Activated T-cell treated with anti-CD3 and anti-CD28 coated beads for 4 hours (primary cell): ENCODE measurements at regions not wholly inside any gene's neighbourhood (a gene's known extent, or its start where the extent isn't known, plus 50 kb on each side); places are given as distances from the start of the nearest gene placed in this dataset.
"Not testable (repeated sequence)": the region's sequence is repeated elsewhere in the genome, so short reads cannot be mapped to it uniquely, and the experiment has no call there.

Experiments
- DNase-seq: peaks from one replicate; pipeline ENCODE4 v3.0.0-alpha.2; 2020

DNA sequence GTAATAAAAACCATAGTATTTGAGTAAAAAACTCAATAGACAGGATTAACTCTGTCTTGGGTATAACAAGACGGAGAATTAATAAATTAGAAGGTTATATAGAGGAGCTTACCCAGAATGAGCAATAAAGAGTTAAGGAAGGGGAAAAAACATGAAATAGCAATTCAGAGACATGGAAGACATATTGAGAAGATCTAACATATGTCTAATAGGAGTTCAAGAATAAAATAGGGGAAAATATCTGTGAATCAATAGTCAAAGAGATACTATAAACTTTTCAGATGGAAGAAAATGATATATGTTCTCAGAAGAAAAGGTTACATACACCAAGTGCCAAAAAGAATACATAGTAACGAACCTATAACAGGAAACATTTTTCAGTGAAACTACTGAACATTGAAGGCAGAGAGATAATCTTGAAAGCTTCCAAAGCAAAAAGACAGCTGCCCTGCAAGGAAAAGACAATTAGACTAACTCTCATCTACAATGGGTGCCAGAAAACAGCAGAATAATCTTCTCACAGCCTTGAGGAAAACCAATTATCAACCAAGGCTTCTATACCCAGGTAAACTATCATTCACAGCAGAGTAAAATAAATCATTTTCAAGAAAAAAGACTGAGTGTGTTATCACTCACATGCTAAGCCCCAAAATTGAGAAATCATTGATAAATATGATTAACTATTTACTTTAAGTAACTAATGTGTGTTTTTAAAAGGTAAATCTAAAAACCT lies 106.0 kb downstream of the ENC1 start:
- DNase-seq, result no peak

DNA sequence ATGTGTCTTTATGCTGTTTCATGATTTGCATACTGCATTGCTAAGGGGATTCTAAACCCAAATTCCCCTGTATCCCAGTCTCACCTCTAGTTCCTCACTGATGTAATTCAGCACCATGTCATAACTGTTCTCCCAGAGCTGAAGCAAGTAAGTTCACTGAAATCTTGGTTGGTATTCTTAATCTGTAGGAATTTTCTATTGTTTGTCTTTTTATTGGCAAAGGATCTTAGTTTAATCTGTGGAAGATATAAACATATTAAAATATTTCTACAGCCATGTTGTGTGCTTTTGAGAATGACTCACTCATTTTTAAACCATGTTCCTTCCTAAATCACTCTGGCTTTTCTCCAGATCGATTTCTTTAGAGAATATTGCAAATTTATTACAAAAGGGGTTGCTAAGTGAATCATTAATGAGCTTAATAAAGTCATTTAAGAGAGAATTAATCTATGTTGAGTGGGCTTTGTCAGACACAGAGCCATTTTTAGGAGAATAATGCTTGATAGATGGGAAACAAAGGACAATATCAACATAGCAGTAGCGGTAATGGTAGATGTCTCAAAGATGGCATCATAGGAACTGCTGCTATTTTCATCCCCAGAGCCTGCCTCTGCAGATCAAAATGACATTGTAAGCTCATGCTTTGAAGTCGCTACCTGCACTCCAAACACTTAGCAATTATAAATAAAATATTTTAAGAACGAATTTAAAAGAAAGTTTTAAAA lies 110.0 kb downstream of the ENC1 start:
- no peak for DNase-seq

DNA sequence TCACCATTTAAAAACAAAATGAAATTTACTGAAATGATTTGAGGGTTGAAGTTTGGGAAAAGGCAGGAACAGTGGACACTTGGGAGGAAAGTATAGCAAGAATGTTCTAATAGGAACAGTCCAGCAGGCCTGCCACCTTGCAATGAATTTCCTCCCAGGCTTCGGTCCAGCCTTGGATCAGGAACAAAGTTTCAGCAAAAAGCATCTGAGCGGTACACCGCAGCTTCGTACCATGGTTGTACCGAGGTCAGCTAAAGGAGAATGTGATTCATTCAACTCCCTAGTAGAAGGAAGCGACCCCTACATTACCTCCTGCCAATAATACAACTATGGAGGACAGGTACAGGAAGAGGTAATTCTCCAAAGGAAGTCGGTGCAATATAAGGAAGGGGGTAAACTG lies 111.4 kb downstream of the ENC1 start:
- DNase-seq, result no peak

DNA sequence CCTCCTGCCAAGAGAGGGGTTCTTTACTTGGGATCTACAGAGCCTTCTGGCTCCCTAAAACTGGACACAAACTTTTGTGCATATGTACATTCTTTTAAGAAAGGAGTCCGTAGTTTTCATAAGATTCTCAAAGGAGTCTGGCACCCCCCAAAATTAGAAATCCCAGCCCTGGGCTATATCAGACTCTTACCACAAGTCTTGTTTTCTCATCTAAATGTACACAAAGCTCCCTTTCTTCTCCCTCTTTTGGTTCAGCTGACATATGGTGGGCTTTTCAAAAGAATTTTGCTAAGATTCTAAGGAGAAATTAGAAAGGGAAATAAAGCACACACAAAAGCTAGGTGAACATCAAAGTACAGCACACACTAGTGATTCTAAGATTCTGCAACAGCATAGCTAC lies 114.4 kb downstream of the ENC1 start:
- no peak for DNase-seq

DNA sequence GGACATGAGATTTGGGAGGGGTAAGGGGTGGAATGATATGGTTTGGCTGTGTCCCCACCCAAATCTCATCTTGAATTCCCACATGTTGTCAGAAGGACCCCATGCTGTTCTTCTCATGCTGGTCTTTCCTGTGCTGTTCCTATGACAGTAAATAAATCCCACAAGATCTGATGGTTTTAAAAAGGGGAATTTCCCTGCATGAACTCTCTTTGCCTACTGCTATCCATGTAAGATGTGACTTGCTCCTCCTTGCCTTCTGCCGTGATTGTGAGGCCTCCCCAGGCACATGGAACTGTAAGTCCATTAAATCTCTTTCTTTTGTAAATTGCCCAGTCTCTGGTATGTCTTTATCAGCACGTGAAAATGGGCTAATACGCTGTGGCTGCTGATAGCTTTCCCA lies 115.8 kb downstream of the ENC1 start:
- not testable (repeated sequence) for DNase-seq

DNA sequence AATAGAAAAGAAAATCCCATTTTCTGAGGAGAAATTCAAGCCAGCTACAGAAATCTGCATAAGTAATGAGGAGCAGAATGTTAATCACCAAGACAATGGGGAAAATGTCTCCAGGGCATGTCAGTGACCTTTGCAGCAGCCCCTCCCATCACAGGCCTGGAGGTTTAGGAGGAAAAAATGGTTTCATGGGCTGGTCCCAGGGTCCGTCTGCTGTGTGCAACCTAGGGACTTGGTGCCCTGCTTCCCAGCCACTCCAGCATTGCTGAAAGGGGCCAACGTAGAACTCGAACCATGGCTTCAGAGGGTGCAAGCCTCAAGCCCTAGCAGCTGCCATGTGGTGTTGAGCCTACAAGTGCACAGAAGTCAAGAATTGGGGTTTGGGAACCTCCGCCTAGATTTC lies 116.8 kb downstream of the ENC1 start:
- DNase-seq, result not testable (repeated sequence)

DNA sequence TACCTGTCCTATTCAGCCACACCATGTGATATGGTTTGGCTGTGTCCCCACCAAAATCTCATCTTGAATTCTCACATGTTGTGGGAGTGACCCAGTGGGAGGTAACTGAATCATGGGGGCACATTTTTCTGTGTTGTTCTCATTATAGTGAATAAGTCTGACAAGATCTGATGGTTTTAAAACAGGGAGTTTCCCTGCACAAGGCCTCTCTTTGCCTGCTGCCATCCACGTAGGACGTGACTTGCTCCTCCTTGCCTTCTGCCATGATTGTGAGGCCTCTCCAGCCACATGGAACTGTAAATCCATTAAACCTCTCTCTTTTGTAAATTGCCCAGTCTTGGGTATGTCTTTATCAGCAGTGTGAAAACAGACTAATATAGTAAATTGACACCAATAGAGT lies 117.7 kb downstream of the ENC1 start:
- DNase-seq, result not testable (repeated sequence)

DNA sequence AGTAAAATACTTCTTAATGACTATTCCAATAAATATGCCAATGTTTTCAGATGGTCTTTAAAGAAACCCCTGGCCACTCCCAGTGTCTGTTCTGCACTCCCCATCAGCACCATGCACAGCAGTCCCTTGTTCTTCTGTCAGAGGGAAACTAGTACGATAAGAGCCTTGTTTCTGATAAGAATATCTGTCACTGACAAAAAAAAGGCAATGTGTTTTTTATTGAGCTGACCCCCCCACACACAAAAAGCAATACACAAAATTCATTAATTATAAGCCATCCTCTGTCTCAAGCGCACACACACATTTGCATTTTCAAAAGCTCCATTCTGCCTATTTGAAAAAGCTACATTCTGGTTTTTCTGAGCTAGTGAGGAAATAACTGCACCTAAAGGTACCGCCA lies 119.1 kb downstream of the ENC1 start:
- DNase-seq, result no peak

DNA sequence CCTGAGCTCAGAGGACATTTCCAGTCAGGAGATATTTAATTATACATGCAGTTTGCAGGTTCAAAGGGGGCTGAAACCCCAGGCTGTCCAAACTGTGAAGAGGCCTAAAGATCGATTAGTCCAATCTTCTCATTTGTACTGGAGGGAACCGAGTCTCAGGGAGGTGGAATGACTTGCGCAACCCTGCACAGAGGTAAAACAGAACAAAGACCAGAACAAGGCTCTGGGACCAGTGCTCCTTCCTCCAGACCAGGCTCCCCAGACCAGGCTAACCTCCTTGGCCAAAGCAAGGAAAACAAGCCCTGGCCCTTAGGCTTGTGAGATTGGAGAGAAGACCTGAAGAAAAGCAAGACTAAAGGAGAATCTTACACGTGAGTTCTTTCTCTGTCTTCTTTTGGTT lies 120.8 kb downstream of the ENC1 start:
- no peak for DNase-seq

DNA sequence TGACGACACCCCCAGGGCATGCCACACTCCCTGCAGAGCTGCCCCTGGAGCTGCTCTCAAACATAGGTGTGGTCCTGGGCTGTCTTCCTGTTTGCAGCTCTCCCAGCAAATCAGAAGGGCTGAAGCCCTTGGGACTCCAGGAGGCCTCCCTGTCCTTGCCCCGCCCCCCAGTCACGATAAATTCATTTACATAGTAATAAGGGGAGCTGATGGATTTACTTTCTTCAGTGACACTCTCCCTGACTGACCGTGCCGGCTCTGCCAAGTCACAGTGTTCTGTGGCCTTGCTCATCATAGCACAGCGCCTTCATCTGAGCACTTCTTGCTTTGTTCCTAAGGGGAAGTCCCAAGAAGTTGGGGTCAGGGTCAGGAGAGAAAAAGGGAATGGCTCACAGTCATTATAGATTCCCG lies 121.4 kb downstream of the ENC1 start:
- no peak for DNase-seq

DNA sequence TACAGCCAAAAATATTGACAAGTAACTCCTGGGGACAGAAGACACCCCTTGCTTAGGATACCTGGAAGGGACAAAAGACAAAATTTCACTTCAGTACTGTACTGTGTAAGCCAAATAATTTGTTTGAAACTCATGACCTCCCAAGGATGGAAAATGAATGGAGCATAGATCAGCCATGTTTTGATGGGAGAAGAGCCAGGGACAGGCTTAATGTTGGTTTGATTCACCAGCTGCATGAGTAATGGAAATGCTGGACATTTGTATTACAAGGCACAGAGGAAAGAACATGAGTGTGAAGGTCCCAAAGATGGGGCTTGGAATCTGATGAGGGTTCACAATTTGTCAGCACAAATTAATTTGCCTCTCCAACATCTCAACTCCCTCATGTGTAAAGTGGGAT lies 122.8 kb downstream of the ENC1 start:
- DNase-seq, result no peak

DNA sequence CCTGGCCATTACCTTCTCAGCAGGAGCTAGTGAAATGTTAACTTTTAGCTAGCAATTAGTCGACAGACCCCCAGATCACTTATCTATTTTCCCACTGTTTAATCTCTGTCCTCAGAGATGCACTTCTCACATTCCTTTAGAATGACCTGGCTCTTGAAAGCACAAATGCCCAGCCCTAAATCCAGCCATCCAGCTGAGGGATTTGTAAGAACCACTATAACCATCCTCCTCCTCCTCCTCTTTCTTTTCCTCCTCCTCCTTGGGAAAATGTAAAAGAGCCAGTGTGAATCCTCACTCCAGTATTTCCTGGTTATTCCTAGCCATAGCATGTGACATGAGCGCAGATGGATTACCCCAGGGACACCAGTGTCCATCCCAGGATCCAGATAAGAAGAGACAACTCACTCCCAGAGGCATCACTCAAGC lies 124.3 kb downstream of the ENC1 start:
- no peak for DNase-seq

DNA sequence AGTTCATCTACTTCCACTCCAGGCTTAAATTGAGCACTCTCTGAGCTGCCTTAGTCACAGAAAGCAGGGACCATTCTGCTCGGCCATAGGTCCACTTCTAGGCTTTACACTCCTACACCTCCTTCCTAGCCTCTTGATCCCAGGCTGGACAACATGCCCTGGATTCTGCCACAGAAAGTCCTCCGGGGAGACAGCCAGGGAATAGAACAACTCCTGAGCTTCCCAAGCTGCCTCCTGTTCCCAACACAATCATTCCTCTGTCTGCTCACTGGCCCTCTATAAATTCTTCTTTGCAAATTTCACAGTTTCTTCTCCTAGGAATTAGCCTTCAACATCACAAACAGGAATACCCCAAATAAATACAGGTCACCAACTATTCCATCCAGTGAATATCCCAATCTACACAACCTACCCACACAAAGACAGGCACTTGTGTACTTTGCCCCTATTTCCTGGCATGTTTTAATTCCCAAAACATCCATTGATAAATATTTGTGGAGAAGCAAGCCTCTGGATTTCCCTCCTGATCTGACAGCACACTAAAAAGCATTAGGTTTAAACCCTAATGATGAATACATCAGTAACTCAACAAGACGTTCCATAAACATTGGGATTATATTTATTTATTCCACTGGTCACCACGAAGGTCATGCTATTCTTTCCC lies 125.5 kb downstream of the ENC1 start:
- no peak for DNase-seq

DNA sequence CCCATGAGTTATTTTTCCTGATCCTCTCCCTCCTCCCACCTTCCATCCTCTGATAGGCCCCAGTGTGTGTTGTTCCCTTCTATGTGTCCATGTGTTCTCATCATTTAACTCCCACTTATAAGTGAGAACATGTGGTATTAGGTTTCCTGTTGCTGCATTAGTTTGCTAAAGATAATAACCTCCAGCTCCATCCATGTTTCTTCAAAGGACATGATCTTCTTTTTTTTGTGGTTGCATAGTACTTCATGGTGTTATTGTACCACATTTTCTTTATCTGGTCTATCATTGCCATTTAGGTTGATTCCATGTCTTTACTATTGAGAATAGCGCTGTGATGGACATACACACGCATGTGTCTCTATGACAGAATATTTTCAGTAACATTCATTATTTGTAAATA lies 128.8 kb downstream of the ENC1 start:
- DNase-seq, result not testable (repeated sequence)

DNA sequence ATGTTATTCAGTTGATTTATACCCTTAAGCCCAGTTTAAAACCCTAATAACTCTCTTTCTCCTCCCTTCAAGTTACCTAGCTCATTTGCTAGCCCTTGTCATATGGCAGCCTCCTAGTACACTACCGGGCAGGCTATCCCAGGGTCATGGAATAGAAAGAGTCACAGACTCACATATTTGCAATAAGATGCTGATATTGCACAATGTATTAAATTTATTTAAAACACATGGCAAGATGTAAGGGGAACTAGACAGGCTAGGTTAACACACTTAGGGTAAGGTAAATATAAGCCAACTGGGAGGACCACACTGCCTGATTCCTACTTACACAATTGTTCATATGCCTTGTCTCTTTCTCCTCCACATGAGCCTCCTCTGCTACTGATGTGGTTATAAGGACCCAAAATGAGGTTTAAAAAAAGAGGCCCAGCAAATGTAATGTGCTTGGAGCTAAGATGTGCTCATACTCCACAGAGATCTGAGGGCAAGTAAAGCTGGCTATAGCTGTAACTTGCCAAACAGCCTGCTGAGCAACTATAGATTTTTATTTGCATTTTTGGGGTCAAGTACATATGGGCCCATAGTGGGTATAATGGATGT lies 130.0 kb downstream of the ENC1 start:
- DNase-seq, result no peak

DNA sequence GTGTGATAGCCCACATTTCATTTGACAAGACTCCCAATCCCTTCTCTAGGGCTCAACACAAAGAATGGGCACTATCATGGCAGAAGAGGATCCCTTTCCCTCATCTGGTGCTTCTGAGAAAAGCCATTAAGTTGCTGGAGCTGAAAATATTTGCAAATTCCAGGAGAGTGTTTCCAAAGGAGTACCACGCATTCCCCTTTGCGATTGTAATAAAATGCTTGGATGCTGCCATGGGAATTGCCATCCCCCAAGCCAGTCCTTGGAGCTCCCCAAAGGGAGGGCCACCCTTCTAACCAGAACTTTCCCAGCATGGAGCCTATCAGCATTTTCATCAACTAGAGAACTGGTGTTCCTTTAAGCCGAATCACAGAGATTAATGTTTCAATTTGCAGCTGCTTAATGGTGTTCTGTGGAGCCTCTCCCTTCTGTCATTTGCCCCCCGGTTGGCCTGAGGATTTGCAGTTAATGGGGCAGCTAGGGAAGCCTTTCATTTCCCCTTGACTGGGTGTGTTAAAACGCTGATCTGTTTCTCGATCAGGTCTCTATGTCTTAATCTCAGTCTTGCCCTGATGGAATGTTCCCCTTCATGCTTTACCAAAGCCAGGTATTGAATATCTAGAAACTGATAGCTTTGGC lies 133.0 kb downstream of the ENC1 start:
- no peak for DNase-seq

DNA sequence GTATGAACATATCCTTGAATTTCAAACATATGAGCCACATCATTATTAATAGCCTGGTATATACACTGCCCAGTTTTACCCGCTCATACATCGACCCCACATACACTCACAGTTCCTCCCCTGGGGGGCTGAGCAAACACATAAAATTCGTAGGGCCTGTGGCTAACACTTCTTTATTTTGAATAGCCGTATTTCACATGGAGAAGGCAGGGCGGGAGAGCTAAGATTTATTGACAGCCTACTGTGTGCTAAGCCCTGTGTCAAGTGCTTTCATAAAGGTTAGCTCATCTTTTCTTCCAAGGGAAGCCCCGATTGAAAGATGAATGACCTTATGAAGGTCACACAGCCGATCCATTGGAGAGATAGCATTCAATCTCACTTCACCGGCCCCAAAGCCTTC lies 134.4 kb downstream of the ENC1 start:
- DNase-seq, result no peak

DNA sequence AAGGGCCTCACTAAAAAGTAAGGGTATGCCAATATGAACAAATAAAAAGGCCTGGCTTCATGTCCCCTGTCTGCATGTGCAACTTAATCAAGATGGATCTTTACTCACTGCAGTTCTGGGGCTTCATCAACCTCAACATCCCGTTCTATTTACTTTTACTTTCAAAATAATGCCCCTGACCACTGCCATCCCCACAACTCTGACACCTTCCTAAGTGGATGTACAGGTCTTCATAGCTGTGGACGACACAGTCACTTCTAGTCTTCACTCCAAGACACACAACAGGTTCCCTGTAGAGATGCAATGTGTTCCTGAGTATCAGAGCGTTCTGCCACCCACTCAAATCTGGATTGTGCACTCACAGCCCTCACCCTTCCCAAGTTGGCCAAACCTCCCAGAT lies 136.1 kb downstream of the ENC1 start:
- no peak for DNase-seq

DNA sequence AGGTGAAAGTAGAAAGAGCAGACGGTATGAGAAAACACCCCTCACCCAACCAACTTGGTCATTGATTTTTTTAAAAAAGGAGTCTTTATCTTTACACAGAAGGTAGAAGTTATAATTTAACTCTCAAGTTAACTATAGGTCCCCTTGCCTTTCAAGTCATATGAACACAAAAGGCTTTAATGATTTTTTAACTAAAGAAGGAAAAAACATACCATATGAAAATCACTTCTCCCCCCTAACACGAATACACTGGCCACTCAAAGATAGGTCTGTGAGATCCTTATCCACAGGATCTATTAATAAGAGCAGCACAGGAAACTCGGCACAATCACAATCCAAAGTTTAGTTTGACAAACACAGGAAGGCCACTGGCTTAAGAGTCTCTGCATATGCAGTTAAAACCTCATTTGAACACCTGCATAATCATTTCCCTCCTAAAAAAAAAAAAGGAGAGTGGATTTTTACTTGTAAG lies 138.0 kb downstream of the ENC1 start:
- DNase-seq, result no peak

DNA sequence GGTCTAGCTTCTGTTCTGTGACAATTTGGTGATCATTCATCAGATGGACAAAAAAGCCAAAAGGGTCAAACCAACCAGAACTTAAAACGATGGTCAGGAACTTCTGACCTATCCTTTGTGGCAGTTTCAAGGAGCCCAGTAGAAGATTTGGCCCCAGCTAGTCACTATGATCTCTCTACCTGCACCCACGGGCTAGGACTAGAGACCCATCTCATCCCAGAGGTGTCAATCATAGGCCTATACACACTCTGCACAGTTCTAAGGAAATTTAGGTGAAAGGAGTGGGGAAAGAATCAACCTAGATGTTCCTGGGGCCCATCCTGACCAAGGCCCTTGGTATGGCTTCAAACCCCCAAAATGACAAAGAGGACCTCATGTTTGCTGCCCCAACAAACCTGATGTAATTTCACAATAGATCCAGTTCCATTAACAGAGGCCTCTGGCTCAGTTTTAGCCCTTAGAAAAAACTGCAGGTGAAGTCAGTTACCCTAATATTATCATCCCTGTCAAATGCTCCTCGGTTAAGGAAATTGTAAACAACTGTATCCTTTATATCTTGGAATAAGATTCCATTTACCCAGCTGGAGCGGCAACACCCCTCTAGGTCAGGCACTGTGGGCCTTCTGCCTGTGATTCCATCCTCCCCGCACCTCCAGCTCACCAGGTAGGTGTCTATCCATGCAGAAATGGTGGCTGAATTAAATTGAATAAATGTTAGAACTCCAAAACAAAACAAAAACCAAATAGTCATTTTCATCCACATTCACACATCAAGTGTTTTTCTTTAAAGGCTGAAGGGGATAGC lies 138.7 kb downstream of the ENC1 start:
- DNase-seq, result no peak

DNA sequence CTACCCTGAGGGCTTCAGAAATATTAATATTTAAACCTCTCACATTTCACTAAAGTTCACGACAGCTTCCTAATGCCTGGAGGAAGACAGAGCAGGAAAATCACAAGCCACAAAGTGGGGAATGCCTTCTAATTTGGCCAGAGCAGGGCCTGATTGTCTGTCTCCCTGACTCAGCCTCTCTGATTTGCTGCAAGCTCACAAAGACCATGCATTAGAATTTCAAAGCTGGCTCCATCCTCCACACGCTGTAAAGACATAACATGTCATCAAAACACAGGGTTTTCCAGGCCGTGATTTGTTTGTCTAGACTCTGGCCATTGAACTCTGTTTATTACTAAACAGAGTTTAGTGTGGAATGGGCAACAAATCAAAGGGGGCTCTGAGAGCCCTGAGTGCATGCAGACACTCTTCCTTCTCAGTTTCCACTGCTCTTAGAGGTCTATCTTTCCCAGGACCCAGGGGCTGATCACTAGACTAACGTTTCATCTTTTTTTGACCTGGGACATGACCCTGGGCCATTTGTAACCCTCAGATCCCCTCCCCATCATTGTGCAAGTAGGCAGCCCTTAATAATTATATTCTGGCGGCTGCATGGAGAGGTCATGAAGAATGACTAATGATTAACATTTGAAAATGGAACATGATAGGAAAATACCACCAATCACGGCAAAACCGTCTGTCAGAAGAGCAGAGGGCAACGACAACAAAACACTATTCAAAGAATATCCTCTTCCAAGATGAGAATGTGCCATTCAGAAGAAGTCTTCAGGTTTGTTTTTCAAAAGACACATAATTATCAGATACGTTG lies 140.2 kb downstream of the ENC1 start:
- no peak for DNase-seq
